Hepatocyte (in vitro differentiated cells): ENCODE measurements at regions not wholly inside any gene's neighbourhood (a gene's known extent, or its start where the extent isn't known, plus 50 kb on each side); places are given as distances from the start of the nearest gene placed in this dataset.

Experiments
- CTCF ChIP-seq: fragments of 200-600 bp; sonication (generic); IDR thresholded peaks from 2 replicates; pipeline ENCODE4 v1.5.1; 2016; ENCODE audit warnings: antibody characterized with exemption, mild to moderate bottlenecking; ENCODE audit not compliant: poor library complexity
- EZH2 ChIP-seq: fragments of 200-600 bp; sonication (generic); IDR thresholded peaks from 2 replicates; pipeline ENCODE4 v1.6.1; 2016; ENCODE audit warnings: antibody characterized with exemption, mild to moderate bottlenecking, borderline replicate concordance

DNA sequence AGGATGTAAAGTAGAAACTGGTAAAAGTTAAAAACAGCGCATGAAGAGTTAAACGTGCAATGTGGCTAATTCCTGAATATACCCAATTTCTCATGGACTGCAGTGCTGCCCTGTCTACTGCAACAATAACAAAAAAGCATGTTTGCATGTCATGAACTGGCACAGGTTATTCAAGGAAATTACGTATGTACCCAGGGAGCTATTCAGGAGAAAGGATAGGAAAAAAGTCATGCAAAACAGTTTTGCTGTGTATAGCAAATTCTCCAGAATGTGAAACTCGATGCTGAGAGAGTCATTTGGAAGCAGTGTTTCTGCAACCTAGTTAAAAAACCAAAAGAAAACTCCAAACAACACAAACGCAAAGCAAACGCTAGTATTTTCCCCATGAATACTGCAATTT, 381.5 kb upstream of the PRKX start:
- TF ChIP-seq CTCF (no peak), EZH2 (no peak)
